SK-N-SH treated with all-trans-retinoic acid at 6 μM for 48 hours (cell line): ENCODE measurements at regions not wholly inside any gene's neighbourhood (a gene's known extent, or its start where the extent isn't known, plus 50 kb on each side); places are given as distances from the start of the nearest gene placed in this dataset.

Experiments
- ATAC-seq: fragments of 200-7000 bp; cut with Tn5 transposase; 3 replicates; pipeline ENCODE4 v1.9.1; 2020; ENCODE audit warnings: mild to moderate bottlenecking, moderate library complexity
- BACH2 ChIP-seq: fragments of 250-450 bp; sonication (Bioruptor Pico); IDR thresholded peaks from 2 replicates; pipeline ENCODE4 v1.9.0; 2021; ENCODE audit warnings: mild to moderate bottlenecking, borderline replicate concordance
- CREB5 ChIP-seq: fragments of 250-450 bp; sonication (Bioruptor Pico); IDR thresholded peaks from 2 replicates; pipeline ENCODE4 v1.5.1; 2020; ENCODE audit warnings: low read depth, mild to moderate bottlenecking, moderate library complexity
- CSDC2 ChIP-seq: fragments of 250-450 bp; sonication (Bioruptor Pico); IDR thresholded peaks from 2 replicates; pipeline ENCODE4 v1.5.0; 2020; ENCODE audit warnings: mild to moderate bottlenecking, moderate library complexity
- CSRNP3 ChIP-seq: fragments of 250-450 bp; sonication (Bioruptor Pico); IDR thresholded peaks from 2 replicates; pipeline ENCODE4 v1.5.1; 2021; ENCODE audit warnings: mild to moderate bottlenecking, moderate library complexity
- ESRRG ChIP-seq: fragments of 250-450 bp; sonication (Bioruptor Pico); IDR thresholded peaks from 2 replicates; pipeline ENCODE4 v1.6.1; 2021; ENCODE audit warnings: mild to moderate bottlenecking
- GLIS3 ChIP-seq: fragments of 250-450 bp; sonication (Bioruptor Pico); IDR thresholded peaks from 2 replicates; pipeline ENCODE4 v1.5.0; 2020; ENCODE audit warnings: mild to moderate bottlenecking, moderate library complexity
- ISL1 ChIP-seq: fragments of 250-450 bp; sonication (Bioruptor Pico); IDR thresholded peaks from 2 replicates; pipeline ENCODE4 v2.1.2; 2022; ENCODE audit warnings: mild to moderate bottlenecking, moderate library complexity
- OSR1 ChIP-seq: fragments of 250-450 bp; sonication (Bioruptor Pico); IDR thresholded peaks from 2 replicates; pipeline ENCODE4 v1.8.0; 2022; ENCODE audit warnings: moderate library complexity, mild to moderate bottlenecking, inconsistent platforms
- PATZ1 ChIP-seq: fragments of 250-450 bp; sonication (Bioruptor Pico); IDR thresholded peaks from 2 replicates; pipeline ENCODE4 v1.8.0; 2020; ENCODE audit warnings: mild to moderate bottlenecking, moderate library complexity, borderline replicate concordance
- POU6F1 ChIP-seq: fragments of 250-450 bp; sonication (Bioruptor Pico); IDR thresholded peaks from 2 replicates; pipeline ENCODE4 v1.8.0; 2021; ENCODE audit warnings: low read depth, mild to moderate bottlenecking, moderate library complexity, borderline replicate concordance
- PPARA ChIP-seq: fragments of 250-450 bp; sonication (Bioruptor Pico); IDR thresholded peaks from 2 replicates; pipeline ENCODE4 v1.5.0; 2020; ENCODE audit warnings: mild to moderate bottlenecking, borderline replicate concordance
- RARB ChIP-seq: fragments of 250-450 bp; sonication (Bioruptor Pico); IDR thresholded peaks from 2 replicates; pipeline ENCODE4 v1.8.0; 2021; ENCODE audit warnings: mild to moderate bottlenecking, moderate library complexity
- TCF4 ChIP-seq: fragments of 250-450 bp; sonication (Bioruptor Pico); IDR thresholded peaks from 2 replicates; pipeline ENCODE4 v1.8.0; 2021; ENCODE audit warnings: mild to moderate bottlenecking, moderate library complexity, borderline replicate concordance
- TOX ChIP-seq: fragments of 250-450 bp; sonication (Bioruptor Pico); IDR thresholded peaks from 2 replicates; pipeline ENCODE4 v1.8.0; 2021; ENCODE audit warnings: mild to moderate bottlenecking, moderate library complexity, borderline replicate concordance
- TSHZ2 ChIP-seq: fragments of 250-450 bp; sonication (Bioruptor Pico); IDR thresholded peaks from 2 replicates; pipeline ENCODE4 v1.5.0; 2020; ENCODE audit warnings: mild to moderate bottlenecking, moderate library complexity
- ZC3H10 ChIP-seq: fragments of 250-450 bp; sonication (Bioruptor Pico); IDR thresholded peaks from 2 replicates; pipeline ENCODE4 v1.5.1; 2021; ENCODE audit warnings: mild to moderate bottlenecking, moderate library complexity
- ZFP30 ChIP-seq: fragments of 450-650 bp; formaldehyde crosslinking; IDR thresholded peaks from 2 replicates; pipeline ENCODE4 v1.5.0; 2022; ENCODE audit warnings: mild to moderate bottlenecking, moderate library complexity
- ZNF565 ChIP-seq: fragments of 450-650 bp; formaldehyde crosslinking; conservative IDR thresholded peaks from 2 replicates; pipeline ENCODE4 v1.5.0; 2020; ENCODE audit warnings: low read depth, mild to moderate bottlenecking, moderate library complexity
- ZNF70 ChIP-seq: fragments of 450-650 bp; formaldehyde crosslinking; IDR thresholded peaks from 2 replicates; pipeline ENCODE4 v1.5.0; 2020; ENCODE audit warnings: mild to moderate bottlenecking, moderate library complexity
- ZNF8 ChIP-seq: fragments of 450-650 bp; formaldehyde crosslinking; IDR thresholded peaks from 2 replicates; pipeline ENCODE4 v1.5.0; 2020; ENCODE audit warnings: mild to moderate bottlenecking, moderate library complexity

- ATAC-seq, result no peak
- no peak for TF ChIP-seq ZFP30 (CRISPR knock-in tag)
- TF ChIP-seq CSRNP3, result no peak
- no peak for TF ChIP-seq OSR1 (CRISPR knock-in tag)
- TF ChIP-seq TOX (CRISPR knock-in tag), result no peak
- TF ChIP-seq ESRRG (CRISPR knock-in tag), result no peak
- no peak for TF ChIP-seq CSDC2 (CRISPR knock-in tag)
- no peak for TF ChIP-seq PATZ1 (CRISPR knock-in tag)
- no peak for TF ChIP-seq RARB (CRISPR knock-in tag)
- no peak for TF ChIP-seq ISL1 (CRISPR knock-in tag)
- TF ChIP-seq ZNF565 (CRISPR knock-in tag), result no peak
- no peak for TF ChIP-seq TCF4
- TF ChIP-seq CREB5 (CRISPR knock-in tag), result no peak
- no peak for TF ChIP-seq PPARA (CRISPR knock-in tag)
- no peak for TF ChIP-seq TSHZ2 (CRISPR knock-in tag)
- no peak for TF ChIP-seq ZNF70 (CRISPR knock-in tag)
These were observed 88.0 kb upstream of the GOLIM4 start for GRCh38 chr3:168183774-168184173.

GRCh38 chr3:168168743-168169142 lies 73.0 kb upstream of the GOLIM4 start:
- ATAC-seq, result no peak
- TF ChIP-seq CSRNP3 (no peak), ZFP30 (CRISPR knock-in tag) (no peak), POU6F1 (CRISPR knock-in tag) (no peak), GLIS3 (no peak), ZC3H10 (CRISPR knock-in tag) (no peak), CSDC2 (CRISPR knock-in tag) (no peak), ZNF70 (CRISPR knock-in tag) (no peak), ZNF565 (CRISPR knock-in tag) (no peak), PATZ1 (CRISPR knock-in tag) (no peak), CREB5 (CRISPR knock-in tag) (no peak), ISL1 (CRISPR knock-in tag) (no peak), BACH2 (CRISPR knock-in tag) (no peak), ZNF8 (CRISPR knock-in tag) (no peak), ESRRG (CRISPR knock-in tag) (no peak)
- TF ChIP-seq, all 23 proteins: peak for 0
